Kidney (tissue), 13 donors: ENCODE measurements at regions not wholly inside any gene's neighbourhood (a gene's known extent, or its start where the extent isn't known, plus 50 kb on each side); places are given as distances from the start of the nearest gene placed in this dataset.

Source experiments
- DNase-seq, 5 donors: peaks; one replicate each; pipeline ENCODE4 v3.0.0-alpha.2; 2013 to 2020
- FAIRE-seq: peaks from 2 replicates; lab custom pipeline; 2012; peaks lifted over from hg19 to GRCh38; lab: Jason Lieb, UNC
- H3K27ac ChIP-seq, 2 donors: one replicate each; pipeline ENCODE4 v1.7.0; 2013; ENCODE audit warnings: low read depth in 2 of 2, low read length in 2 of 2, inconsistent platforms in 1 of 2
- H3K27me3 ChIP-seq: one replicate; pipeline ENCODE4 v1.7.1; 2013; ENCODE audit warnings: low read length, inconsistent platforms; ENCODE audit not compliant: control insufficient read depth, insufficient read depth
- H3K36me3 ChIP-seq, 3 donors: one replicate each; pipeline versions ENCODE4 v1.7.0 to v1.7.1; 2013; ENCODE audit warnings: low read length in 3 of 3, control low read depth in 1 of 3, inconsistent platforms in 1 of 3; ENCODE audit not compliant: insufficient read depth in 3 of 3, control insufficient read depth in 2 of 3
- H3K4me1 ChIP-seq, 3 donors: one replicate each; pipeline versions ENCODE4 v1.7.0 to v1.7.1; 2013; ENCODE audit warnings: low read length in 3 of 3, inconsistent platforms in 1 of 3, low read depth in 1 of 3; ENCODE audit not compliant: control insufficient read depth in 2 of 3, insufficient read depth in 2 of 3
- H3K4me3 ChIP-seq, 3 donors: one replicate each; pipeline versions ENCODE4 v1.7.0 to v1.8.1; 2013; ENCODE audit warnings: low read length in 3 of 3, control low read depth in 1 of 3, inconsistent platforms in 1 of 3
- H3K9ac ChIP-seq, 3 donors: one replicate each; pipeline versions ENCODE4 v1.7.0 to v1.7.1; 2013; ENCODE audit warnings: low read length in 3 of 3, control low read depth in 1 of 3, inconsistent platforms in 1 of 3
- H3K9me3 ChIP-seq, 3 donors: one replicate each; pipeline versions ENCODE4 v1.7.0 to v1.7.1; 2013; ENCODE audit warnings: low read length in 3 of 3, control low read depth in 1 of 3, inconsistent platforms in 1 of 3; ENCODE audit not compliant: control insufficient read depth in 2 of 3, insufficient read depth in 1 of 3
- CTCF ChIP-seq: IDR thresholded peaks from 3 replicates; pipeline ENCODE4 v1.5.1; 2012; ENCODE audit warnings: mild to moderate bottlenecking, moderate library complexity, borderline replicate concordance; ENCODE audit not compliant: insufficient read depth; ENCODE audit errors: extremely low read depth
- intact Hi-C: fragments of 100-400 bp; cut with DNase I; formaldehyde crosslinking; loops from one replicate; pipeline ENCODE4 v1.11.1; 2022
- donor health status: control.
- donor health status: control.
- donor health status: control.
- donor health status: control.
- donor health status: control.
- donor health status: DM: yes; HTN: yes; CAD: no.
- donor health status: Normal renal cell carcinoma (clear cell type).

- intact Hi-C loops, result no loop called here
- Histone ChIP-seq H3K27ac (no peak overlapping the region), H3K4me1 (no peaks in the 10 kb centered on the region), H3K36me3 (no peaks in the 10 kb centered on the region), H3K9ac (no peak overlapping the region), H3K4me3 (no peak overlapping the region), H3K9me3 (no peaks in the 10 kb centered on the region), H3K27me3 (no peaks in the 10 kb centered on the region)
- FAIRE-seq (no peak), DNase-seq (peak in 2 of 5 donors; percentile 24 to 44)
- no peak for TF ChIP-seq CTCF
Measured at GRCh38 chr22:47997052-47997590, 1234.7 kb downstream of the TBC1D22A start.

- TF ChIP-seq CTCF, result no peak
- Histone ChIP-seq H3K4me1 (no peaks in the 10 kb centered on the region), H3K27ac (no peak overlapping the region), H3K27me3 (no peaks in the 10 kb centered on the region), H3K36me3 (no peaks in the 10 kb centered on the region), H3K4me3 (no peak overlapping the region), H3K9ac (no peak overlapping the region), H3K9me3 (no peaks in the 10 kb centered on the region)
- DNase-seq (no peak), FAIRE-seq (no peak)
- intact Hi-C loops, result no loop called here
Measured at GRCh38 chr22:47996446-47996857, 1234.0 kb downstream of the TBC1D22A start.

- intact Hi-C loops, result no loop called here
- H3K9me3 ChIP-seq, result peaks cover 0 to 2% (median 0%) of the 10 kb centered on the region in 3 donors
- no peak for TF ChIP-seq CTCF
- no peaks in the 10 kb centered on the region for H3K27me3 ChIP-seq
- H3K36me3 ChIP-seq, result no peaks in the 10 kb centered on the region
- no peaks in the 10 kb centered on the region for H3K4me1 ChIP-seq
- FAIRE-seq, result no peak
- H3K4me3 ChIP-seq, result no peak overlapping the region
- no peak overlapping the region for H3K9ac ChIP-seq
- no peak for DNase-seq
- no peak overlapping the region for H3K27ac ChIP-seq
Measured at GRCh38 chr22:47995718-47996117, 1233.3 kb downstream of the TBC1D22A start.

DNA sequence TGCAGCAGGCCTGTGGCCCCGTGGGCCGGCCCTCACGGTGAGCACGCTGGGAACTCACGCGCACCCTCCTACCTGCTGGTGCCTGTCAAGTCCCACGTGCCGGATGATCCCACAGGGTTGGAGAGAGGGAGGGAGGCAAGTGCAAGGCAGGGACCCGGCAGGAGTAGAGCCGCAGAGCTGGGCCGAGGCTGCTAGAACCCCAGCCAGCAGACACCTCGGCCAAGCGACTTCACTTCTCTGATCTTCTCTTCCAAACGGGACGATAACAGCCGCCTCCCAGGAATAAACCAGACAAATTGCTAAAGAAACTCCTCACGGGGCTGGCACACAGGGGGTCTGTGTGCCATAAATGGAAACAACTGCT is 1232.8 kb downstream of the TBC1D22A start:
- no peaks in the 10 kb centered on the region for H3K27me3 ChIP-seq
- no peak for TF ChIP-seq CTCF
- peaks cover 0 to 2% (median 0%) of the 10 kb centered on the region in 3 donors for H3K9me3 ChIP-seq
- DNase-seq, result no peak
- H3K4me3 ChIP-seq, result no peak overlapping the region
- H3K4me1 ChIP-seq, result no peaks in the 10 kb centered on the region
- no peak overlapping the region for H3K27ac ChIP-seq
- H3K36me3 ChIP-seq, result no peaks in the 10 kb centered on the region
- FAIRE-seq, result no peak
- no peak overlapping the region for H3K9ac ChIP-seq
- intact Hi-C loops, result no loop called here
